Ovary (tissue), 3 donors: ENCODE measurements at regions not wholly inside any gene's neighbourhood (a gene's known extent, or its start where the extent isn't known, plus 50 kb on each side); places are given as distances from the start of the nearest gene placed in this dataset.

ENCODE experiments used
- CTCF ChIP-seq, 3 donors: fragments of 450-650 bp in 2 of 3; fragments of 200-600 bp in 1 of 3; IDR thresholded peaks; one replicate each; pipeline versions ENCODE4 v1.5.1 to v1.8.0; 2016 to 2022; ENCODE audit warnings: antibody characterized with exemption in 3 of 3, mild to moderate bottlenecking in 1 of 3
- EP300 ChIP-seq: sonication (generic); formaldehyde crosslinking; IDR thresholded peaks from one replicate; pipeline ENCODE4 v1.6.1; 2017; ENCODE audit warnings: antibody characterized with exemption
- donor health status: DM: no; HTN: no; CAD: no.

GRCh38 chr2:230600285-230600684 lies 112.4 kb upstream of the CAB39 start:
- TF ChIP-seq EP300 (no peak), CTCF (IDR thresholded peaks at IDR 0.05) (no peak)
